ENCODE measurements at regions not wholly inside any gene's neighbourhood (a gene's known extent, or its start where the extent isn't known, plus 50 kb on each side); places are given as distances from the start of the nearest gene placed in this dataset.

- FAIRE-seq (no peak), ATAC-seq (no peak), DNase-seq (ENCODE audit: low read depth in 1 of 2, low spot score in 1 of 2) (no peak)
- Histone ChIP-seq H3K4me3 (no peak overlapping the region), H3K4me2 (no peak overlapping the region), H3K4me1 (no peaks in the 10 kb centered on the region), H3K27ac (no peak overlapping the region), H3K9me3 (no peaks in the 10 kb centered on the region)
- ChIA-PET CTCF (no interaction called here), POLR2A (no interaction called here)
- 59% methylated on average over 1 of the region's 1 CpG for WGBS (ENCODE audit: missing lambda C conversion rate)
- TF ChIP-seq RAD21 (conservative IDR thresholded peaks at IDR 0.05 in 1 of 2, IDR thresholded peaks at IDR 0.05 in 1 of 2) (no peak), ZFP36 (IDR thresholded peaks at IDR 0.05; ENCODE audit: borderline replicate concordance, partially characterized antibody) (no peak), NPAS2 (CRISPR knock-in tag; IDR thresholded peaks at IDR 0.05; ENCODE audit: borderline replicate concordance) (no peak), EHMT2 (IDR thresholded peaks at IDR 0.05; ENCODE audit: low read depth) (no peak), SMC3 (IDR thresholded peaks at IDR 0.05) (no peak), NFE2L2 (conservative IDR thresholded peaks at IDR 0.05; ENCODE audit: low read length) (no peak), E2F6 (IDR thresholded peaks at IDR 0.05; ENCODE audit: borderline replicate concordance, low read depth) (no peak), GATA3 (IDR thresholded peaks at IDR 0.05; ENCODE audit: borderline replicate concordance) (no peak), SREBF2 (IDR thresholded peaks at IDR 0.05) (no peak), RCOR1 (IDR thresholded peaks at IDR 0.05; ENCODE audit: low read depth, low read length) (no peak), KDM1A (IDR thresholded peaks at IDR 0.05; ENCODE audit: low read depth) (no peak), CHD4 (IDR thresholded peaks at IDR 0.05; ENCODE audit: borderline replicate concordance) (no peak), ZSCAN20 (CRISPR knock-in tag; IDR thresholded peaks at IDR 0.05) (no peak), KDM5A (IDR thresholded peaks at IDR 0.05) (no peak), HOXB5 (CRISPR knock-in tag; IDR thresholded peaks at IDR 0.05) (no peak), HMGXB4 (CRISPR knock-in tag; IDR thresholded peaks at IDR 0.05; ENCODE audit: borderline replicate concordance) (no peak), MAZ (IDR thresholded peaks at IDR 0.05; ENCODE audit: borderline replicate concordance, low read depth, low read length) (no peak)
These were observed 551.7 kb upstream of the CFAP20DC start for GRCh38 chr3:59601486-59601885.

GRCh38 chr3:59600631-59601030 lies 550.8 kb upstream of the CFAP20DC start:
- H3K4me3 ChIP-seq: no peak overlapping the region
- ATAC-seq: no peak
- no peaks in the 10 kb centered on the region for H3K9me3 ChIP-seq
- no peaks in the 10 kb centered on the region for H3K4me1 ChIP-seq
- TF ChIP-seq EP300 (IDR thresholded peaks at IDR 0.05) (no peak), REST (IDR thresholded peaks at IDR 0.05) (no peak), PBX3 (IDR thresholded peaks at IDR 0.05) (no peak), HOXB5 (CRISPR knock-in tag; IDR thresholded peaks at IDR 0.05) (no peak), TFCP2L1 (CRISPR knock-in tag; IDR thresholded peaks at IDR 0.05) (no peak), FOXS1 (CRISPR knock-in tag; IDR thresholded peaks at IDR 0.05) (no peak), HDAC2 (IDR thresholded peaks at IDR 0.05) (no peak), CHD4 (IDR thresholded peaks at IDR 0.05; ENCODE audit: borderline replicate concordance) (no peak), PHF8 (IDR thresholded peaks at IDR 0.05; ENCODE audit: borderline replicate concordance, low read depth) (no peak), ZFP36 (IDR thresholded peaks at IDR 0.05; ENCODE audit: borderline replicate concordance, partially characterized antibody) (no peak), CBX8 (IDR thresholded peaks at IDR 0.05) (no peak), SREBF2 (IDR thresholded peaks at IDR 0.05) (no peak), NPAS2 (CRISPR knock-in tag; IDR thresholded peaks at IDR 0.05; ENCODE audit: borderline replicate concordance) (no peak), RFX5 (IDR thresholded peaks at IDR 0.05) (no peak), RCOR1 (IDR thresholded peaks at IDR 0.05; ENCODE audit: low read depth, low read length) (no peak), KDM1A (IDR thresholded peaks at IDR 0.05; ENCODE audit: low read depth) (no peak), SMC3 (IDR thresholded peaks at IDR 0.05) (no peak), MAZ (IDR thresholded peaks at IDR 0.05; ENCODE audit: borderline replicate concordance, low read depth, low read length) (no peak)
- H3K4me2 ChIP-seq: no peak overlapping the region
- FAIRE-seq: no peak
- no peak for DNase-seq (ENCODE audit: low read depth in 1 of 2, low spot score in 1 of 2)
- ChIA-PET CTCF (no interaction called here), POLR2A (no interaction called here)
- WGBS (ENCODE audit: missing lambda C conversion rate): 16% methylated on average over 2 of the region's 2 CpGs
- no peak overlapping the region for H3K27ac ChIP-seq
